ENCODE measurements at regions not wholly inside any gene's neighbourhood (a gene's known extent, or its start where the extent isn't known, plus 50 kb on each side); places are given as distances from the start of the nearest gene placed in this dataset.

- Histone ChIP-seq H3K9ac (replicated peaks in 1 of 4; ENCODE audit: extremely low read depth in 1 of 4, low read depth in 3 of 4, low read length in 3 of 4) (no peak overlapping the region), H4K91ac (replicated peaks; ENCODE audit: insufficient read length, low read length) (no peak overlapping the region), H4K8ac (ENCODE audit: extremely low read depth, insufficient read depth, low read length) (no peak overlapping the region)
- TF ChIP-seq CEBPB (IDR thresholded peaks at IDR 0.05; ENCODE audit: low read depth, low read length) = peak; percentile 1; the same call in 1 of the 2 replicates
These were observed 65.9 kb downstream of the POLR2M start for GRCh38 chr15:57772223-57772957.

More at GRCh38 chr15:57772223-57772957, 65.9 kb downstream of the POLR2M start:
- H2BK5ac ChIP-seq (ENCODE audit: low read depth, low read length) = no peak overlapping the region
- no peak overlapping the region for H2BK120ac ChIP-seq (replicated peaks; ENCODE audit: low read depth, low read length)
- H3K18ac ChIP-seq (ENCODE audit: extremely low read depth, low read length) = no peak overlapping the region
- H4K5ac ChIP-seq (ENCODE audit: insufficient read length, low read depth, low read length) = no peak overlapping the region
- H2BK12ac ChIP-seq (ENCODE audit: low read depth, low read length) = no peak overlapping the region
- CTCF ChIA-PET (ENCODE audit: partially characterized antibody) = interaction anchor here (1.1 kb wide), 1 partner anchor 10 kb away, joined by 4 read pairs; no protein-coding TSS in a partner anchor
- no peak overlapping the region for H2BK15ac ChIP-seq (ENCODE audit: low read length)
- no peak overlapping the region for H3K56ac ChIP-seq (replicated peaks; ENCODE audit: insufficient read length, low read depth, low read length)
- no peaks in the 10 kb centered on the region for H3K79me2 ChIP-seq (ENCODE audit: control insufficient read depth in 1 of 2, insufficient read depth in 2 of 2, low read length in 2 of 2)
- no peaks in the 10 kb centered on the region for H3K79me1 ChIP-seq (ENCODE audit: low read depth, low read length)
- H4K20me1 ChIP-seq (replicated peaks in 1 of 2; ENCODE audit: control insufficient read depth in 1 of 2, insufficient read depth in 2 of 2, low read length in 2 of 2) = no peaks in the 10 kb centered on the region
- no peak overlapping the region for H3K23ac ChIP-seq (ENCODE audit: insufficient read length)
- H3K14ac ChIP-seq (ENCODE audit: insufficient read length) = no peak overlapping the region
- no peak overlapping the region for H3K4me2 ChIP-seq (ENCODE audit: insufficient read depth in 1 of 2, low read depth in 2 of 2, low read length in 2 of 2)
- no peak overlapping the region for H2AK5ac ChIP-seq (ENCODE audit: low read depth, low read length)
- no peak overlapping the region for H2AFZ ChIP-seq (ENCODE audit: low read length)
- 74% methylated on average over 7 of the region's 7 CpGs; no CpG with 5 or more reads in 1 of the 2 experiments for WGBS, 2 experiments (ENCODE audit: extremely low coverage in 1 of 2, insufficient coverage in 1 of 2, insufficient read length in 1 of 2, insufficient replicate concordance in 2 of 2, low coverage in 1 of 2, low lambda C conversion rate in 2 of 2, missing lambda C conversion rate in 1 of 2)
- H3K23me2 ChIP-seq (ENCODE audit: low read depth, low read length) = no peaks in the 10 kb centered on the region
- POLR2A ChIA-PET (ENCODE audit: partially characterized antibody) = no interaction called here
- no peaks in the 10 kb centered on the region for H3K27me3 ChIP-seq (replicated peaks in 1 of 4; ENCODE audit: control insufficient read depth in 3 of 4, extremely low read depth in 1 of 4, insufficient read depth in 3 of 4, low read length in 3 of 4)
- no peaks in the 10 kb centered on the region; a peak in 1 of 8 replicates for H3K36me3 ChIP-seq (ENCODE audit: control insufficient read depth in 2 of 4, insufficient read depth in 4 of 4, low read length in 3 of 4)
- no peak overlapping the region for H3K4me3 ChIP-seq (ENCODE audit: extremely low read depth in 1 of 4, insufficient read depth in 2 of 4, low read depth in 3 of 4, low read length in 4 of 4)
- H3K4me1 ChIP-seq (replicated peaks in 1 of 4; ENCODE audit: control insufficient read depth in 3 of 4, insufficient read depth in 4 of 4, low read length in 3 of 4) = peaks cover 0 to 7% (median 5%) of the 10 kb centered on the region in 4 experiments; a peak in 3 of 7 replicates
- no peak for DNase-seq (ENCODE audit: low read depth in 1 of 2, low spot score in 2 of 2)
- no peak overlapping the region for H3K27ac ChIP-seq (ENCODE audit: low read depth, low read length)
- H2BK20ac ChIP-seq (ENCODE audit: low read length) = no peak overlapping the region
- H3K9me3 ChIP-seq (ENCODE audit: insufficient read depth in 2 of 2, low read depth in 1 of 2, low read length in 1 of 2) = no peaks in the 10 kb centered on the region
- no peak overlapping the region for H3K4ac ChIP-seq (replicated peaks; ENCODE audit: insufficient read length, low read depth, low read length)
- FAIRE-seq = peak; percentile 90

Measured in H1 (cell line).